ENCODE measurements at regions not wholly inside any gene's neighbourhood (a gene's known extent, or its start where the extent isn't known, plus 50 kb on each side); places are given as distances from the start of the nearest gene placed in this dataset.

- Histone ChIP-seq H3K9me3 (no peaks in the 10 kb centered on the region), H3K4me3 (ENCODE audit: control insufficient read depth in 1 of 2, extremely low read depth in 1 of 2, low read length in 1 of 2) (no peak overlapping the region), H3K4me1 (ENCODE audit: control insufficient read depth in 1 of 2, extremely low read depth in 1 of 2, insufficient read depth in 2 of 2, low read length in 2 of 2) (no peaks in the 10 kb centered on the region), H3K36me3 (ENCODE audit: control insufficient read depth in 2 of 2, extremely low read depth in 1 of 2, insufficient read depth in 1 of 2, low read length in 1 of 2) (no peaks in the 10 kb centered on the region), H3K27me3 (replicated peaks in 1 of 2; ENCODE audit: control insufficient read depth in 2 of 2, extremely low read depth in 1 of 2, insufficient read depth in 2 of 2, low read length in 1 of 2) (no peaks in the 10 kb centered on the region), H3K27ac (ENCODE audit: low read length) (no peak overlapping the region)
- CTCF ChIA-PET = no interaction called here
- DNase-seq (no peak), ATAC-seq (replicated peaks in 1 of 4) (no peak)
- H3K4me1 Mint-ChIP-seq = no peaks in the 10 kb centered on the region
- H3K27ac Mint-ChIP-seq = no peak overlapping the region
- WGBS (ENCODE audit: insufficient coverage) = no CpG with 5 or more reads among the region's 1 CpG
- H3K4me3 Mint-ChIP-seq = no peak overlapping the region
- peaks cover 0 to 13% (median 7%) of the 10 kb centered on the region in 3 donors for H3K9me3 Mint-ChIP-seq
- POLR2A ChIA-PET = no interaction called here
- H3K27me3 Mint-ChIP-seq = no peaks in the 10 kb centered on the region
- H3K36me3 Mint-ChIP-seq = no peaks in the 10 kb centered on the region
Observed at GRCh38 chr1:71269818-71270217, 189.0 kb upstream of the ZRANB2 start.

- no peak overlapping the region for H3K27ac ChIP-seq (ENCODE audit: low read length)
- WGBS (ENCODE audit: insufficient coverage) = 45% methylated on average over 1 of the region's 2 CpGs
- CTCF ChIA-PET = no interaction called here
- no peak overlapping the region for H3K4me3 ChIP-seq (ENCODE audit: control insufficient read depth in 1 of 2, extremely low read depth in 1 of 2, low read length in 1 of 2)
- H3K4me1 ChIP-seq (ENCODE audit: control insufficient read depth in 1 of 2, extremely low read depth in 1 of 2, insufficient read depth in 2 of 2, low read length in 2 of 2) = no peaks in the 10 kb centered on the region
- Mint-ChIP-seq H3K27me3 (no peaks in the 10 kb centered on the region), H3K27ac (no peak overlapping the region), H3K36me3 (no peaks in the 10 kb centered on the region), H3K4me3 (no peak overlapping the region), H3K4me1 (no peaks in the 10 kb centered on the region), H3K9me3 (peaks cover 0 to 13% (median 7%) of the 10 kb centered on the region in 3 donors)
- no peaks in the 10 kb centered on the region for H3K36me3 ChIP-seq (ENCODE audit: control insufficient read depth in 2 of 2, extremely low read depth in 1 of 2, insufficient read depth in 1 of 2, low read length in 1 of 2)
- no peaks in the 10 kb centered on the region for H3K27me3 ChIP-seq (replicated peaks in 1 of 2; ENCODE audit: control insufficient read depth in 2 of 2, extremely low read depth in 1 of 2, insufficient read depth in 2 of 2, low read length in 1 of 2)
- H3K9me3 ChIP-seq = no peaks in the 10 kb centered on the region
- DNase-seq (no peak), ATAC-seq (replicated peaks in 1 of 4) (no peak)
- POLR2A ChIA-PET = no interaction called here
Observed at GRCh38 chr1:71269179-71269578, 188.3 kb upstream of the ZRANB2 start.

GRCh38 chr1:71267220-71267619 is 186.4 kb upstream of the ZRANB2 start:
- Mint-ChIP-seq H3K4me1 (no peaks in the 10 kb centered on the region), H3K27me3 (no peaks in the 10 kb centered on the region)
- CTCF ChIA-PET = no interaction called here

GRCh38 chr1:71264039-71264438 is 183.2 kb upstream of the ZRANB2 start:
- H3K27ac Mint-ChIP-seq = no peak overlapping the region
- Histone ChIP-seq H3K36me3 (ENCODE audit: control insufficient read depth in 2 of 2, extremely low read depth in 1 of 2, insufficient read depth in 1 of 2, low read length in 1 of 2) (no peaks in the 10 kb centered on the region), H3K4me1 (ENCODE audit: control insufficient read depth in 1 of 2, extremely low read depth in 1 of 2, insufficient read depth in 2 of 2, low read length in 2 of 2) (no peaks in the 10 kb centered on the region), H3K4me3 (ENCODE audit: control insufficient read depth in 1 of 2, extremely low read depth in 1 of 2, low read length in 1 of 2) (no peak overlapping the region), H3K9me3 (no peaks in the 10 kb centered on the region), H3K27ac (ENCODE audit: low read length) (no peak overlapping the region), H3K27me3 (replicated peaks in 1 of 2; ENCODE audit: control insufficient read depth in 2 of 2, extremely low read depth in 1 of 2, insufficient read depth in 2 of 2, low read length in 1 of 2) (no peaks in the 10 kb centered on the region)
- ATAC-seq (replicated peaks in 1 of 4) = no peak
- no peaks in the 10 kb centered on the region for H3K27me3 Mint-ChIP-seq
- H3K36me3 Mint-ChIP-seq = no peaks in the 10 kb centered on the region
- CTCF ChIA-PET = no interaction called here
- POLR2A ChIA-PET = interaction anchor here in 1 of 2 donors (0.6 kb wide), 1 partner anchor 22 kb away, joined by 3 read pairs; no protein-coding TSS in a partner anchor
- no CpG with 5 or more reads among the region's 5 CpGs for WGBS (ENCODE audit: insufficient coverage)
- DNase-seq = no peak
- H3K4me3 Mint-ChIP-seq = no peak overlapping the region
- H3K4me1 Mint-ChIP-seq = no peaks in the 10 kb centered on the region
- H3K9me3 Mint-ChIP-seq = peaks cover 1 to 10% (median 7%) of the 10 kb centered on the region in 3 donors

More at GRCh38 chr1:71267220-71267619, 186.4 kb upstream of the ZRANB2 start:
- Histone ChIP-seq H3K27ac (ENCODE audit: low read length) (no peak overlapping the region), H3K27me3 (replicated peaks in 1 of 2; ENCODE audit: control insufficient read depth in 2 of 2, extremely low read depth in 1 of 2, insufficient read depth in 2 of 2, low read length in 1 of 2) (no peaks in the 10 kb centered on the region), H3K36me3 (ENCODE audit: control insufficient read depth in 2 of 2, extremely low read depth in 1 of 2, insufficient read depth in 1 of 2, low read length in 1 of 2) (no peaks in the 10 kb centered on the region), H3K4me3 (ENCODE audit: control insufficient read depth in 1 of 2, extremely low read depth in 1 of 2, low read length in 1 of 2) (no peak overlapping the region), H3K4me1 (ENCODE audit: control insufficient read depth in 1 of 2, extremely low read depth in 1 of 2, insufficient read depth in 2 of 2, low read length in 2 of 2) (no peaks in the 10 kb centered on the region), H3K9me3 (no peaks in the 10 kb centered on the region)
- ATAC-seq (replicated peaks in 1 of 4) (no peak), DNase-seq (no peak)
- Mint-ChIP-seq H3K27ac (no peak overlapping the region), H3K9me3 (peaks cover 0 to 13% (median 7%) of the 10 kb centered on the region in 3 donors), H3K4me3 (no peak overlapping the region), H3K36me3 (no peaks in the 10 kb centered on the region)
- POLR2A ChIA-PET = no interaction called here

- WGBS (ENCODE audit: insufficient coverage) = 67% methylated on average over 2 of the region's 7 CpGs
- ATAC-seq (replicated peaks in 1 of 4) = no peak
Observed at GRCh38 chr1:71262970-71263369, 182.1 kb upstream of the ZRANB2 start.

GRCh38 chr1:71252900-71253299 is 172.1 kb upstream of the ZRANB2 start:
- Mint-ChIP-seq H3K27ac (no peak overlapping the region), H3K9me3 (no peaks in the 10 kb centered on the region), H3K36me3 (no peaks in the 10 kb centered on the region), H3K4me3 (no peak overlapping the region), H3K27me3 (no peaks in the 10 kb centered on the region), H3K4me1 (no peaks in the 10 kb centered on the region)
- POLR2A ChIA-PET = no interaction called here
- no peaks in the 10 kb centered on the region for H3K36me3 ChIP-seq (ENCODE audit: control insufficient read depth in 2 of 2, extremely low read depth in 1 of 2, insufficient read depth in 1 of 2, low read length in 1 of 2)
- DNase-seq = no peak
- no peaks in the 10 kb centered on the region for H3K27me3 ChIP-seq (replicated peaks in 1 of 2; ENCODE audit: control insufficient read depth in 2 of 2, extremely low read depth in 1 of 2, insufficient read depth in 2 of 2, low read length in 1 of 2)
- no peaks in the 10 kb centered on the region for H3K4me1 ChIP-seq (ENCODE audit: control insufficient read depth in 1 of 2, extremely low read depth in 1 of 2, insufficient read depth in 2 of 2, low read length in 2 of 2)
- no peaks in the 10 kb centered on the region for H3K9me3 ChIP-seq
- CTCF ChIA-PET = no interaction called here
- 100% methylated on average over 1 of the region's 3 CpGs for WGBS (ENCODE audit: insufficient coverage)
- H3K27ac ChIP-seq (ENCODE audit: low read length) = no peak overlapping the region
- H3K4me3 ChIP-seq (ENCODE audit: control insufficient read depth in 1 of 2, extremely low read depth in 1 of 2, low read length in 1 of 2) = no peak overlapping the region
- no peak for ATAC-seq (replicated peaks in 1 of 4)

More at GRCh38 chr1:71262970-71263369, 182.1 kb upstream of the ZRANB2 start:
- no peaks in the 10 kb centered on the region for H3K36me3 Mint-ChIP-seq
- no peaks in the 10 kb centered on the region for H3K27me3 Mint-ChIP-seq
- ChIA-PET CTCF (no interaction called here), POLR2A (no interaction called here)
- H3K4me1 Mint-ChIP-seq = no peaks in the 10 kb centered on the region
- Histone ChIP-seq H3K4me1 (ENCODE audit: control insufficient read depth in 1 of 2, extremely low read depth in 1 of 2, insufficient read depth in 2 of 2, low read length in 2 of 2) (no peaks in the 10 kb centered on the region), H3K36me3 (ENCODE audit: control insufficient read depth in 2 of 2, extremely low read depth in 1 of 2, insufficient read depth in 1 of 2, low read length in 1 of 2) (no peaks in the 10 kb centered on the region), H3K4me3 (ENCODE audit: control insufficient read depth in 1 of 2, extremely low read depth in 1 of 2, low read length in 1 of 2) (no peak overlapping the region), H3K27me3 (replicated peaks in 1 of 2; ENCODE audit: control insufficient read depth in 2 of 2, extremely low read depth in 1 of 2, insufficient read depth in 2 of 2, low read length in 1 of 2) (no peaks in the 10 kb centered on the region), H3K9me3 (no peaks in the 10 kb centered on the region), H3K27ac (ENCODE audit: low read length) (no peak overlapping the region)
- no peak overlapping the region for H3K27ac Mint-ChIP-seq
- peaks cover 1 to 7% (median 6%) of the 10 kb centered on the region in 3 donors for H3K9me3 Mint-ChIP-seq
- no peak overlapping the region for H3K4me3 Mint-ChIP-seq
- DNase-seq = no peak

GRCh38 chr1:71245246-71245645 is 164.4 kb upstream of the ZRANB2 start:
- Mint-ChIP-seq H3K4me1 (no peaks in the 10 kb centered on the region), H3K27me3 (no peaks in the 10 kb centered on the region), H3K36me3 (no peaks in the 10 kb centered on the region), H3K4me3 (no peak overlapping the region), H3K27ac (no peak overlapping the region), H3K9me3 (peaks cover 0 to 4% (median 0%) of the 10 kb centered on the region in 3 donors)
- CTCF ChIA-PET = no interaction called here
- Histone ChIP-seq H3K4me1 (ENCODE audit: control insufficient read depth in 1 of 2, extremely low read depth in 1 of 2, insufficient read depth in 2 of 2, low read length in 2 of 2) (no peaks in the 10 kb centered on the region), H3K27ac (ENCODE audit: low read length) (no peak overlapping the region), H3K36me3 (ENCODE audit: control insufficient read depth in 2 of 2, extremely low read depth in 1 of 2, insufficient read depth in 1 of 2, low read length in 1 of 2) (no peaks in the 10 kb centered on the region), H3K9me3 (no peaks in the 10 kb centered on the region), H3K4me3 (ENCODE audit: control insufficient read depth in 1 of 2, extremely low read depth in 1 of 2, low read length in 1 of 2) (no peak overlapping the region), H3K27me3 (replicated peaks in 1 of 2; ENCODE audit: control insufficient read depth in 2 of 2, extremely low read depth in 1 of 2, insufficient read depth in 2 of 2, low read length in 1 of 2) (no peaks in the 10 kb centered on the region)
- ATAC-seq (replicated peaks in 1 of 4) (no peak), DNase-seq (no peak)
- POLR2A ChIA-PET = no interaction called here
- WGBS (ENCODE audit: insufficient coverage) = 92% methylated on average over 2 of the region's 4 CpGs

All from T-cell (primary cell).